CD4-positive, alpha-beta T cell treated with Interleukin-4 for 1 hour (primary cell): ENCODE measurements at regions not wholly inside any gene's neighbourhood (a gene's known extent, or its start where the extent isn't known, plus 50 kb on each side); places are given as distances from the start of the nearest gene placed in this dataset.
"Not testable (repeated sequence)": the region's sequence is repeated elsewhere in the genome, so short reads cannot be mapped to it uniquely, and the experiment has no call there.

Experiments used
- DNase-seq, 2 donors: peaks; one replicate each; pipeline ENCODE4 v3.0.0-alpha.2; 2020 to 2022

DNA sequence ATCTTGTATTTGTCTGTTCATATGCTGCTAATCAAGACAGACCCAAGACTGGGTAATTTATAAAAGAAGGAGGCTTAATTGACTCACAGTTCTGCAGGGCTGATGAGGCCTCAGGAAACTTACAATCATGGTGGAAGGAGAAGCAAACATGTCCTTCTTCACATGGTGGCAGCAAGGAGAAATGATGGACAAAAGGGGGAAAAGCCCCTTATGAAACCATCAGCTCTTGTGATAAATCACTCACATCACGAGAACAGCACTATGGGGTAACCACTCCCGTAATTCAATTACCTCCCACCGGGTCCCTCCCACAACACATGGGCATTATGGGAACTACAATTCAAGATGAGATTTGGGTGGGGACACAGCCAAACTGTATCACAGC is 117.0 kb downstream of the TTC6 start:
- DNase-seq: not testable (repeated sequence)

DNA sequence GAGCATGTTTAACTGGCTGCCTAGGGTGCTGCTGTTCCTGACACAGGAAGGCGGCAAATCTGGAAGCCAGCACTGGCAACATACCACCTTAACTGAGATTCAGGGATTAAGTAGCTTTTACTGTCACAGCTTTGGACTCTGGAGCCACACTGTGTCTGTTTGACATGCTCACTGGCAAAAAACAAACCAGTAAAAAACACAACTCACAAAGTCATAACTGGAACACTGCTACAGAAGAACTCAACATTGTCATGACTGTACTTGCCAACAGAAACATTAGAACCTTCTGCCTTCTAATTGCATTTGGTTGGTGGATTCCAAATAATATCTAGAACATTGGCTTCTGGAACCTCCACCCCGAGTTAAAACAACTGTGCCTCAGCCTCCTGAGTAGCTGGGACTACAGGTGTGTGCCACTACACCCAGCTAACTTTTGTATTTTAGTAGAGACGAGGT is 117.6 kb downstream of the TTC6 start:
- no peak for DNase-seq

- DNase-seq: no peak
Measured at GRCh38 chr14:37720131-37720530, 124.7 kb downstream of the TTC6 start.

GRCh38 chr14:37721976-37722659 is 126.7 kb downstream of the TTC6 start:
- DNase-seq: no peak

DNA sequence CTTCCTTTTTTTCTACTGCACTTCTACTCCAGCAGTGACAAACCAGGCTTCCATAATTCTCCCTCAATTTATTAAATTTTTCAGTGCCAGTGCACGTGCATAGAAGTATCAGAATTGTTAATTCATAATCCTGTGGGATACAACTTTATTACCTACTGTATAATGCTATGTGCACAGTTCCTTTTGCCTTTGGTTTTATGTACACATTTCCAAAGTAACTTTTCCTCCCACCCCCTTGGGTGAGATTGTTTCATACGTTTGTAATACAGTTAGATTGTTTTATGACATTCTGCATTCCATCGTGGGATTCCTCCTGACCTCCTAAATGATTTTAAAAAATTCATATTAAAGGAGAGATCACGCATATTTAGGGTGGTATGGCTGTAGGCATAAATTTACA is 128.1 kb downstream of the TTC6 start:
- no peak for DNase-seq

DNA sequence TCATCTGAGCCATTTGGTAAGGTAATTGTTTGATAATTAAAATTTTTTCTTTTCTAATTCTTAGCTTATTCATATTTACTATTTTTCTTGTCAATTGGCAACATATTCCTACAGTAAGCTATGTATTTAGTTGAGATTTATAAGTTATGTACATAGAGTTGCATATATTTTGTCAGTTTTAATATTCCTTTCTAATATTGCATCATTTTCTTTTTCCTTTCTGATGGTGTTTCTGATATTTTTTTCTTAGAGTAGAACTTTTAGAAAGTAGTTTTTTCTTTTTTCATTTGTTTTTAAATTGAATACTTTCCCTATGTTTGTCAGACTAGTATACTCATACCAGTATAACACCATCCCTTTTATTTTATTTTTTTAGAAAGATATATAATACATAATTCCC is 131.3 kb downstream of the TTC6 start:
- no peak for DNase-seq

DNA sequence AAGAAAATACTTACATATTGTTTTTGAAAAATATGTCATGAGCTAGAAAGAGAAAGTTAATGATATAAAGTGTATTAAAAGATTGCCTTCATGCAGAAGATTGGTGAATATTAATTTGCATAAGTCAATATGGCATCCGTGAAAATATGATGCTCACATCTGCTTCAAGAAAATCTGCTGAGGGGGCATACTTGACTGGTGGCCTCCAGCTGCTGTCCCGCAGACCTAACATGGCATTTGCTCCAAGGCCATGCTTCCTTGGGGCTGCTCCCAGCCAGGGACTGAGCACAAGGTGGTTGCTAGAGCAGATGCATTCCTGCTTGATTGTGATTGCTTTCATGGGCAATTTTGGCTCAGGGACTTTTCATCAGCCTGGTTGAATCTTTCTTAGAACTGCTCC is 133.8 kb downstream of the TTC6 start:
- no peak for DNase-seq

- DNase-seq: no peak
Measured at GRCh38 chr14:37731094-37731493, 135.7 kb downstream of the TTC6 start.

- DNase-seq: no peak
Measured at GRCh38 chr14:37745657-37746056, 150.2 kb downstream of the TTC6 start.

- DNase-seq: no peak
Measured at GRCh38 chr14:37746140-37746832, 150.9 kb downstream of the TTC6 start.

DNA sequence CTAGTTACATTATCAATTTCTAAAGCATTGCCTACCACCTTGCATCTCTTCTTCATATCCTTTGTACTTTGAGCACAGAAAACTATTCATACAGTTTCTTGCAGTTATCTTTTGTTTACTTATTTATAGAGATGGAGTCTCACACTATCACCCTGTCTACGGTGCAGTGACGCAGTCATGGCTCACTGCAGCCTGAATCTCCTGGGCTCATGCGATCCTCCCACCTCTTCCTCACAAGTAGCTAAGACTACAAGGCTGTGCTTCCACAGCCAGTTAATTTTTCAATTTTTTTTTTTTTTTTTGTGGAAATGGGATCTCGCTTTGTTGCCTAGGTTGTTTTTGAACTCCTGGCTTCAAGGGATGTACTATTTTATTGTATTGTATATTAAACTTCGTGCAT is 158.0 kb downstream of the TTC6 start:
- no peak for DNase-seq

- DNase-seq: not testable (repeated sequence)
Measured at GRCh38 chr14:37760275-37760674, 164.8 kb downstream of the TTC6 start.

- no peak for DNase-seq
Measured at GRCh38 chr14:37763266-37763665, 167.8 kb downstream of the TTC6 start.

- not testable (repeated sequence) for DNase-seq
Measured at GRCh38 chr14:37772283-37772682, 176.9 kb downstream of the TTC6 start.

DNA sequence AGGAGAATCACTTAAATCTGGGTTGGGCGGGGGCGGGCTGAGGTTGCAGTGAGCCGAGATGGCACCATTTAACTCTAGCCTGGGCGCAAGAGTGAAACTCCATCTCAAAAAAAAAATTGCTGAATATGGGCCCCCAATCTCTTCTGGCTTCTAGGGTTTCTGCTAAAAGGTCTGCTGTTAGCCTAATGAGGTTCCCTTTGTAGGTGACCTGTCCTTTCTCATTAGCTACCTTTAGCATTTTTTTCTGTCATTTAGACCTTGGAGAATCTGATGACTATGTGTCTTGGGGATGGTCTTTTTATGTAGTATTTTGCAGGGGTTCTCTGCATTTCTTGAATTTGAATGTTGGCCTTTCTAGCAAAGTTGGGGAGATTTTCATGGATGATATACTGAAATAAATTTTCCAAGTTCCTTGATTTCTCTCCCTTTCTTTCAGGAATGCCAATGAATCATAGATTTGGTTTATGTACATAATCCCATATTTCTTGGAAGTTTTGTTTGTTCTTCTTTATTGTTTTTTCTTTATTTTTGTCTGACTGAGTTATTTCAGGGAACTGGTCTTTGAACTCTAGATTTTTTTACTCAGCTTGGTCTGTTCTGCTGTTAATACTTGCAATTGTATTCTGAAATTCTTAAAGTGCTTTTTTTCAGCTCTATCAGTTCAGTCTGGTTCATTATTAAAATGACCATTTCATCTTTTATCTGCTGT is 181.5 kb downstream of the TTC6 start:
- DNase-seq: no peak

DNA sequence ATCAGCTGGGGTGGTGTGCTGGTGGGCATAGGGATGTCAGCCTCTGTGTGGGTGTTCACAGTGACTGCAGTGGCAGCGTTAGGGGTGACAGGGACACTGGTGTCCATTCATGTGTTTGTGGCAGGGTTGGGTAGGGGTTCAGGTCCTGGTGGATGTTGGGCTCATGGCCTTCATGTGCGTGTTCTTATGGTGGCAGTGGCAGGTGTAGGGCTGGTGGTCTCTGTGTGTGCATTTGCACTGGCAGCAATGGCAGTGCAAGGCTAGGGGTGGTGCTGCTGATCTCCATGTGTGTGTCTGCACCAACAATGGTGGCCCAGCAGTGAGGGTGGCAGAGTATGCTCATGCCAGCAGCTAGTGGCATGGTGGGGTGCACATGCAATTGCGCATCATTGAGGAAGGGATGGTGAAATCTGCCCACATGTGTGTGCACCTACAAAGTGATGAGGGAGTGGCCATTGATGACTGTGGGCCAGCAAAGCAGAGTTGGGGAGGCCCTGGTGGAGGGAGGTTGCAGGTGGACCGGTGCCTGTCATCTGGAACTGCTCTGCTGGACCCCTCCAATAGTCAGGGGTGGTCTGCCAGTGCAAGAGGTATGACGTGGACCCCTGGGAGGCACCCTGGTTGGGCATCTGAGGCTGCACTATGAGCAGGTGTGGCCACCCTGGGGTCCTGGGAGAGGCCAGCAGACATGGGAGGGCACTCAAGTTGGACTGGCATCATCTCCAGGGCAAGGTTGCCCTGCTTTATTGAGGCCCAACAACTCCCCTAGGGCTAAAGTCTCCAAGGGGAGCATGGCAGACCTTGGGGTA is 182.9 kb downstream of the TTC6 start:
- DNase-seq: no peak

- no peak for DNase-seq
Measured at GRCh38 chr14:37779480-37779879, 184.1 kb downstream of the TTC6 start.

DNA sequence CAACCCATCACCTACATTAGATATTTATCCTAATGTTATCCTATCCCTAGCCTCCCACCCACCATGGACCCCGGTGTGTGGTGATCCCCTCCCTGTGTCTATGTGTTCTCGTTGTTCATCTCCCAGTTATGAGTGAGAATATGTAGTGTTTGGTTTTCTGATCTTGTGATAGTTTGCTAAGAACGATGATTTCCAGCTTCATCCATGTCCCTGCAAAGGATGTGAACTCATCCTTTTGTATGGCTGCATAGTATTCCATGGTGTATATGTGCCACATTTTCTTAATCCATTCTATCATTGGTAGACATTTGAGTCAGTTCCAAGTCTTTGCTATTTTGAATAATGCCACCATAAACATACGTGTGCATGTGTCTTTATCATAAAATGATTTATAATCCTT is 185.3 kb downstream of the TTC6 start:
- not testable (repeated sequence) for DNase-seq

GRCh38 chr14:37784203-37784826 is 188.9 kb downstream of the TTC6 start:
- not testable (repeated sequence) for DNase-seq

- not testable (repeated sequence) for DNase-seq
Measured at GRCh38 chr14:37784827-37785223, 189.4 kb downstream of the TTC6 start.

- not testable (repeated sequence) for DNase-seq
Measured at GRCh38 chr14:37785298-37785697, 189.9 kb downstream of the TTC6 start.

DNA sequence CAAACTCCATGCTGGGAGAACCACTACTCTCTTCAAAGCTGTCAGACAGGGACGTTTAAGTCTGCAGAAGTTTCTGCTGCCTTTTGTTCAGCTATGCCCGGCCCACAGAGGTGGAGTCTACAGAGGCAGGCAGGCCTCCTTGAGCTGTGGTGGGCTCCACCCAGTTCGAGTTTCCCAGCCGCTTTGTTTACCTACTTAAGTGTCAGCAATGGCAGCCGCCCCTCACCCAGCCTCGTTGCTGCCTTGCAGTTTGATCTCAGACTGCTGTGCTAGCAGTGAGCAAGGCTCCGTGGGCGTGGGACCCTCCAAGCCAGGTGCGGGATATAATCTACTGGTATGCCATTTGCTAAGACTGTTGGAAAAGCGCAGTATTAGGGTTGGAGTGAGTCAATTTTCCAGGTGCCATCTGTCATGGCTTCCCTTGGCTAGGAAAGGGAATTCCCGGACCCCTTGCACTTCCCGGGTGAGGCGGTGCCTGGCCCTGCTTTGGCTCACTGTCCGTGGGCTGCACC is 190.7 kb downstream of the TTC6 start:
- not testable (repeated sequence) for DNase-seq
